ENCODE measurements at regions not wholly inside any gene's neighbourhood (a gene's known extent, or its start where the extent isn't known, plus 50 kb on each side); places are given as distances from the start of the nearest gene placed in this dataset.

- H3K4me1 ChIP-seq (ENCODE audit: control insufficient read depth in 3 of 3, insufficient read depth in 2 of 3, low read depth in 1 of 3, low read length in 2 of 3): no peaks in the 10 kb centered on the region
- FAIRE-seq (no peak), DNase-seq (no peak)
- WGBS, 3 donors: 19 to 31% (median 19%) methylated on average over 1 of the region's 1 CpG
- H3K36me3 ChIP-seq (ENCODE audit: control insufficient read depth in 3 of 3, insufficient read depth in 2 of 3, low read depth in 1 of 3, low read length in 3 of 3): no peaks in the 10 kb centered on the region
- H3K27ac ChIP-seq (ENCODE audit: low read depth in 1 of 3, low read length in 2 of 3): no peak overlapping the region
- no peaks in the 10 kb centered on the region for H3K9me3 ChIP-seq (ENCODE audit: control insufficient read depth in 2 of 2, insufficient read depth in 1 of 2, low read depth in 1 of 2, low read length in 1 of 2)
- no peak overlapping the region for H3K4me3 ChIP-seq (ENCODE audit: low read depth in 1 of 3, low read length in 3 of 3)
- H3K27me3 ChIP-seq (ENCODE audit: control insufficient read depth in 3 of 3, insufficient read depth in 3 of 3, low read length in 3 of 3): no peaks in the 10 kb centered on the region
Measured at GRCh38 chr3:144229330-144229729, 257.7 kb downstream of the DIPK2A start.

GRCh38 chr3:144229953-144230352 lies 258.3 kb downstream of the DIPK2A start:
- no peak overlapping the region for H3K27ac ChIP-seq (ENCODE audit: low read depth in 1 of 3, low read length in 2 of 3)
- H3K4me3 ChIP-seq (ENCODE audit: low read depth in 1 of 3, low read length in 3 of 3): no peak overlapping the region
- H3K4me1 ChIP-seq (ENCODE audit: control insufficient read depth in 3 of 3, insufficient read depth in 2 of 3, low read depth in 1 of 3, low read length in 2 of 3): no peaks in the 10 kb centered on the region
- H3K27me3 ChIP-seq (ENCODE audit: control insufficient read depth in 3 of 3, insufficient read depth in 3 of 3, low read length in 3 of 3): no peaks in the 10 kb centered on the region
- H3K36me3 ChIP-seq (ENCODE audit: control insufficient read depth in 3 of 3, insufficient read depth in 2 of 3, low read depth in 1 of 3, low read length in 3 of 3): no peaks in the 10 kb centered on the region
- DNase-seq: no peak
- FAIRE-seq: no peak
- H3K9me3 ChIP-seq (ENCODE audit: control insufficient read depth in 2 of 2, insufficient read depth in 1 of 2, low read depth in 1 of 2, low read length in 1 of 2): no peaks in the 10 kb centered on the region

- H3K4me3 ChIP-seq (ENCODE audit: low read depth in 1 of 3, low read length in 3 of 3): no peak overlapping the region
- H3K27ac ChIP-seq (ENCODE audit: low read depth in 1 of 3, low read length in 2 of 3): no peak overlapping the region
- no peak for DNase-seq
- no peaks in the 10 kb centered on the region for H3K9me3 ChIP-seq (ENCODE audit: control insufficient read depth in 2 of 2, insufficient read depth in 1 of 2, low read depth in 1 of 2, low read length in 1 of 2)
- no peaks in the 10 kb centered on the region for H3K36me3 ChIP-seq (ENCODE audit: control insufficient read depth in 3 of 3, insufficient read depth in 2 of 3, low read depth in 1 of 3, low read length in 3 of 3)
- 52 to 77% (median 52%) methylated on average over 2 of the region's 2 CpGs for WGBS, 3 donors
- FAIRE-seq: no peak
- no peaks in the 10 kb centered on the region for H3K4me1 ChIP-seq (ENCODE audit: control insufficient read depth in 3 of 3, insufficient read depth in 2 of 3, low read depth in 1 of 3, low read length in 2 of 3)
- no peaks in the 10 kb centered on the region for H3K27me3 ChIP-seq (ENCODE audit: control insufficient read depth in 3 of 3, insufficient read depth in 3 of 3, low read length in 3 of 3)
Measured at GRCh38 chr3:144235489-144235888, 263.9 kb downstream of the DIPK2A start.

- FAIRE-seq: no peak
- Histone ChIP-seq H3K36me3 (ENCODE audit: control insufficient read depth in 3 of 3, insufficient read depth in 2 of 3, low read depth in 1 of 3, low read length in 3 of 3) (no peaks in the 10 kb centered on the region), H3K4me3 (ENCODE audit: low read depth in 1 of 3, low read length in 3 of 3) (no peak overlapping the region), H3K27me3 (ENCODE audit: control insufficient read depth in 3 of 3, insufficient read depth in 3 of 3, low read length in 3 of 3) (no peaks in the 10 kb centered on the region), H3K27ac (ENCODE audit: low read depth in 1 of 3, low read length in 2 of 3) (no peak overlapping the region), H3K9me3 (ENCODE audit: control insufficient read depth in 2 of 2, insufficient read depth in 1 of 2, low read depth in 1 of 2, low read length in 1 of 2) (no peaks in the 10 kb centered on the region), H3K4me1 (ENCODE audit: control insufficient read depth in 3 of 3, insufficient read depth in 2 of 3, low read depth in 1 of 3, low read length in 2 of 3) (no peaks in the 10 kb centered on the region)
- WGBS, 3 donors: 92 to 95% (median 92%) methylated on average over 5 of the region's 5 CpGs
- DNase-seq: no peak
Measured at GRCh38 chr3:144237351-144237750, 265.7 kb downstream of the DIPK2A start.

DNA sequence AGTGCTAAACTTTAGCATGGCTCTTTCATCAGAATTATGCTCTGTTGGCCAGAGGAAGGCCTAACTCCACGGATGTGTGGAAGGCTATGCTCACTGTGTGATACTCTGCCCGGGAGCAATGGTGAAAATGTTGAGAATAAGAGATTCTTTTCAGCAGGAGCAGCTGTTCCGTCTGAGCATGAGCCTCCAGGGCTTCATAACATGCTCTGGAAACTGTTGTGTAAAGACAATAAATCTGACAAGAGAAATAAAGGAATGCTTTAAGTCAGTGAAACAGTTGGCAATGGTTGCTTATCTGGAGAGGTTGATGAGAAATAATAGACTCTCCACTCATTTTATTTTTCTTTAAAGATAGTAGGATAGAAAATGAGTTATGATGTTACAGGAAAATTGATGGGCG lies 269.8 kb downstream of the DIPK2A start:
- 63 to 71% (median 63%) methylated on average over 4 of the region's 4 CpGs for WGBS, 3 donors
- no peak for FAIRE-seq

GRCh38 chr3:144242747-144243146 lies 271.1 kb downstream of the DIPK2A start:
- Histone ChIP-seq H3K4me3 (ENCODE audit: low read depth in 1 of 3, low read length in 3 of 3) (no peak overlapping the region), H3K4me1 (ENCODE audit: control insufficient read depth in 3 of 3, insufficient read depth in 2 of 3, low read depth in 1 of 3, low read length in 2 of 3) (no peaks in the 10 kb centered on the region), H3K27ac (ENCODE audit: low read depth in 1 of 3, low read length in 2 of 3) (no peak overlapping the region), H3K27me3 (ENCODE audit: control insufficient read depth in 3 of 3, insufficient read depth in 3 of 3, low read length in 3 of 3) (no peaks in the 10 kb centered on the region), H3K36me3 (ENCODE audit: control insufficient read depth in 3 of 3, insufficient read depth in 2 of 3, low read depth in 1 of 3, low read length in 3 of 3) (no peaks in the 10 kb centered on the region), H3K9me3 (ENCODE audit: control insufficient read depth in 2 of 2, insufficient read depth in 1 of 2, low read depth in 1 of 2, low read length in 1 of 2) (no peaks in the 10 kb centered on the region)
- no peak for DNase-seq
- WGBS, 3 donors: 73 to 77% (median 77%) methylated on average over 2 of the region's 2 CpGs
- FAIRE-seq: no peak

More for the DNA sequence above, 269.8 kb downstream of the DIPK2A start:
- Histone ChIP-seq H3K4me1 (ENCODE audit: control insufficient read depth in 3 of 3, insufficient read depth in 2 of 3, low read depth in 1 of 3, low read length in 2 of 3) (no peaks in the 10 kb centered on the region), H3K4me3 (ENCODE audit: low read depth in 1 of 3, low read length in 3 of 3) (no peak overlapping the region), H3K27me3 (ENCODE audit: control insufficient read depth in 3 of 3, insufficient read depth in 3 of 3, low read length in 3 of 3) (no peaks in the 10 kb centered on the region), H3K27ac (ENCODE audit: low read depth in 1 of 3, low read length in 2 of 3) (no peak overlapping the region), H3K9me3 (ENCODE audit: control insufficient read depth in 2 of 2, insufficient read depth in 1 of 2, low read depth in 1 of 2, low read length in 1 of 2) (no peaks in the 10 kb centered on the region), H3K36me3 (ENCODE audit: control insufficient read depth in 3 of 3, insufficient read depth in 2 of 3, low read depth in 1 of 3, low read length in 3 of 3) (no peaks in the 10 kb centered on the region)
- DNase-seq: no peak

- WGBS, 3 donors: 67 to 77% (median 68%) methylated on average over 3 of the region's 3 CpGs
- DNase-seq (no peak), FAIRE-seq (no peak)
- Histone ChIP-seq H3K4me3 (ENCODE audit: low read depth in 1 of 3, low read length in 3 of 3) (no peak overlapping the region), H3K36me3 (ENCODE audit: control insufficient read depth in 3 of 3, insufficient read depth in 2 of 3, low read depth in 1 of 3, low read length in 3 of 3) (no peaks in the 10 kb centered on the region), H3K27ac (ENCODE audit: low read depth in 1 of 3, low read length in 2 of 3) (no peak overlapping the region), H3K9me3 (ENCODE audit: control insufficient read depth in 2 of 2, insufficient read depth in 1 of 2, low read depth in 1 of 2, low read length in 1 of 2) (no peaks in the 10 kb centered on the region), H3K27me3 (ENCODE audit: control insufficient read depth in 3 of 3, insufficient read depth in 3 of 3, low read length in 3 of 3) (no peaks in the 10 kb centered on the region), H3K4me1 (ENCODE audit: control insufficient read depth in 3 of 3, insufficient read depth in 2 of 3, low read depth in 1 of 3, low read length in 2 of 3) (no peaks in the 10 kb centered on the region)
Measured at GRCh38 chr3:144244662-144245061, 273.0 kb downstream of the DIPK2A start.

DNA sequence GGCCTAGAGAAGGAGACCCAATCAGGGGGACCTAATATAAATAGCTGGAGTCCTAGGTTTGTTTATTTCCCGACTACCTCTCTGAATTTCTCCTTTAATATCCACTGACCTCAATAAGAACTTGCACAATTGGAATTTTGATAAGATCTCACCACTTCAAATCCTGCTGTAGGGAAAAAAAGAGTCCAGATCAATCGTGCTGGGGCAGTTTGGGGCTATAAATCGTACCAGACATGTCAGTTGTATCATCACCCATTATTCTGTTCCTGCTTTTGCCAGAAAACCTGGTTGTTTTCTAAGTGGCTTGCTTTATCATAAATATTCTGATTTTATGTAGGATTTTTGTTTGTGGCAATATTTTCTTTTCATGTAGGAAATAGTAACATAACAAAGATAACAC lies 281.3 kb downstream of the DIPK2A start:
- no peaks in the 10 kb centered on the region for H3K36me3 ChIP-seq (ENCODE audit: control insufficient read depth in 3 of 3, insufficient read depth in 2 of 3, low read depth in 1 of 3, low read length in 3 of 3)
- H3K27me3 ChIP-seq (ENCODE audit: control insufficient read depth in 3 of 3, insufficient read depth in 3 of 3, low read length in 3 of 3): no peaks in the 10 kb centered on the region
- H3K4me1 ChIP-seq (ENCODE audit: control insufficient read depth in 3 of 3, insufficient read depth in 2 of 3, low read depth in 1 of 3, low read length in 2 of 3): no peaks in the 10 kb centered on the region
- WGBS, 3 donors: 40 to 49% (median 48%) methylated on average over 3 of the region's 3 CpGs
- DNase-seq: no peak
- H3K4me3 ChIP-seq (ENCODE audit: low read depth in 1 of 3, low read length in 3 of 3): no peak overlapping the region
- no peak for FAIRE-seq
- H3K9me3 ChIP-seq (ENCODE audit: control insufficient read depth in 2 of 2, insufficient read depth in 1 of 2, low read depth in 1 of 2, low read length in 1 of 2): no peaks in the 10 kb centered on the region
- H3K27ac ChIP-seq (ENCODE audit: low read depth in 1 of 3, low read length in 2 of 3): no peak overlapping the region

- FAIRE-seq (no peak), DNase-seq (no peak)
- H3K27ac ChIP-seq (ENCODE audit: low read depth in 1 of 3, low read length in 2 of 3): no peak overlapping the region
- H3K9me3 ChIP-seq (ENCODE audit: control insufficient read depth in 2 of 2, insufficient read depth in 1 of 2, low read depth in 1 of 2, low read length in 1 of 2): no peaks in the 10 kb centered on the region
- no peaks in the 10 kb centered on the region for H3K27me3 ChIP-seq (ENCODE audit: control insufficient read depth in 3 of 3, insufficient read depth in 3 of 3, low read length in 3 of 3)
- H3K4me3 ChIP-seq (ENCODE audit: low read depth in 1 of 3, low read length in 3 of 3): no peak overlapping the region
- no peaks in the 10 kb centered on the region for H3K4me1 ChIP-seq (ENCODE audit: control insufficient read depth in 3 of 3, insufficient read depth in 2 of 3, low read depth in 1 of 3, low read length in 2 of 3)
- H3K36me3 ChIP-seq (ENCODE audit: control insufficient read depth in 3 of 3, insufficient read depth in 2 of 3, low read depth in 1 of 3, low read length in 3 of 3): no peaks in the 10 kb centered on the region
- 68 to 84% (median 82%) methylated on average over 2 of the region's 2 CpGs for WGBS, 3 donors
Measured at GRCh38 chr3:144257381-144257780, 285.8 kb downstream of the DIPK2A start.

Data from small intestine (tissue), 7 donors.